Fibroblast of villous mesenchyme (primary cell): ENCODE measurements at regions not wholly inside any gene's neighbourhood (a gene's known extent, or its start where the extent isn't known, plus 50 kb on each side); places are given as distances from the start of the nearest gene placed in this dataset.
"Not testable (repeated sequence)": the region's sequence is repeated elsewhere in the genome, so short reads cannot be mapped to it uniquely, and the experiment has no call there.

Source experiments
- DNase-seq: peaks from one replicate; pipeline ENCODE4 v3.0.0-alpha.2; 2010; ENCODE audit warnings: low read depth
- H3K4me3 ChIP-seq: 2 replicates; pipeline ENCODE4 v1.5.1; 2011; ENCODE audit warnings: low read depth, mild to moderate bottlenecking, low read length
- CTCF ChIP-seq: IDR thresholded peaks from 2 replicates; pipeline ENCODE4 v1.5.1; 2012; ENCODE audit warnings: low read depth, mild to moderate bottlenecking, low read length; ENCODE audit not compliant: insufficient read depth

DNA sequence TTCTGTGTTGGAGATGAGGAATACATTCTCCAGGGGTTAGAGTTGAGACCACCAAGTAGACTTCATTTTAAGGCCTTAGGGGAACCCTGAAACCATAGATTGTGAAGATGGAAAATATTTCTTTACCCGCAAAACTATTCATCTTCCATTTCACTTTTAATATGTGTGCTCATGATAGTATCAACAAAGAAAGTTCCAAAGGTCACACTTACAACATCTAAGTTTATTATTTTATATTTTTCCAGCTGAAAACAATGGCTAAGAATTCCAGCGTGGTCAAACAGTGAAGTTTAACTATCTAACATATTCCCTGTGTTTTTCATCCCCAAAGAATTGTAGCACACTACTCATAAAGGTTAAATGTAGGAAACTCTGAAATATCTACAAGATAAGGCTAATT, 214.5 kb upstream of the GIMD1 start:
- H3K4me3 ChIP-seq, result no peak overlapping the region
- DNase-seq, result no peak
- TF ChIP-seq CTCF, result no peak

DNA sequence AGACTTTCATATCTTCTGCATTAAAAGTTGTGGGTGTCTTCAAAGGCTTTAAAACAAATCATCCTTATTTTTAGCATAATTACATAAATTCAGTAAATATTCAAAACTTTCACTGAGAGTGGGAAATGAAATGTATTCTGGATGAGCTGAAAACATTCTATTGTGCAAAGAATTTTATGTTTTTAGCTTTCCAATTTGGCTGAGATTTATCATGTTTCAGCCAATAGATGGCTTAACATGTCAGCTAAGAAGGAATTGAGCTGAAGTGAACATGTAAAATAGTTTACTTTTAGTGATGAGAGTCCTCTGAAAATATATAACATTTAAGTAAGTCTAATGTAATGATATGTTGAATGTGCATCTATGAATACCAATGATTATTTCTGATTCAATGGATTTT, 213.5 kb upstream of the GIMD1 start:
- DNase-seq, result no peak
- no peak for TF ChIP-seq CTCF
- H3K4me3 ChIP-seq, result no peak overlapping the region

DNA sequence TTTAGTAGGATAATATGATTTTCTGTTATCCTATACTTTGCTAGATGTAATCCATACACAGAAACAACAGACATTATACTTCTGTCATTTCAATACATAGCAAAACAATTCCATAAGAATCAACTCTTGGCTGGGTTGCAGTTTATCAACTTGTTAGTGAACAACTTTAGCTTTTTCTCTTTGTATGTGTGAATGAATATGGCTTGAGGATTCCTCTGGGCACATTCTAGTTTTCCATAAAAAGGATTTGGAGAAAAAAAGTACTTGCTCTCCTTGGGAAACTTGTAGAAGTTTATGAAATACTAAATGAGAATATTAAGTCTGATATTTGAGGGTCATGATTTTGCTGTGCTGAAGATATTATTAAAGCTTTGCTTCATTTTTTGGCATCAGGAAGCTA, 210.7 kb upstream of the GIMD1 start:
- DNase-seq, result no peak
- TF ChIP-seq CTCF, result no peak
- no peak overlapping the region for H3K4me3 ChIP-seq

GRCh38 chr4:106569146-106570031, 200.8 kb upstream of the GIMD1 start:
- TF ChIP-seq CTCF, result no peak
- DNase-seq, result peak; percentile 40
- no peak overlapping the region for H3K4me3 ChIP-seq

- no peak for DNase-seq
- TF ChIP-seq CTCF, result no peak
- H3K4me3 ChIP-seq, result no peak overlapping the region
Observed at GRCh38 chr4:106565727-106566126, 197.1 kb upstream of the GIMD1 start.

DNA sequence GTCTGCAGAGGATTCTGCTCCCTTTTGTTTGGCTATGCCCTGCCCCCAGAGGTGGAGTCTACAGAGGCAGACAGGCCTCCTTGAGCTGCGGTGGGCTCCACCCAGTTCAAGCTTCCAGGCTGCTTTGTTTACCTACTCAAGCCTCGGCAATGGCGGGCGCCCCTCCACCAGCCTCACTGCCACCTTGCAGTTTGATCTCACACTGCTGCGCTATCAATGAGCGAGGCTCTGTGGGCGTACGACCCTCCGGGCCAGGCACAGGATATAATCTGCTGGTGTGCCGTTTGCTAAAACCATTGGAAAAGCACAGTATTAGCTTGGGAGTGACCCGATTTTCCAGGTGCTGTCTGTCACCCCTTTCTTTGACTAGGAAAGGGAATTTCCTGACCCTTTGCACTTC, 195.1 kb upstream of the GIMD1 start:
- DNase-seq, H3K4me3 ChIP-seq: not testable (repeated sequence)

DNA sequence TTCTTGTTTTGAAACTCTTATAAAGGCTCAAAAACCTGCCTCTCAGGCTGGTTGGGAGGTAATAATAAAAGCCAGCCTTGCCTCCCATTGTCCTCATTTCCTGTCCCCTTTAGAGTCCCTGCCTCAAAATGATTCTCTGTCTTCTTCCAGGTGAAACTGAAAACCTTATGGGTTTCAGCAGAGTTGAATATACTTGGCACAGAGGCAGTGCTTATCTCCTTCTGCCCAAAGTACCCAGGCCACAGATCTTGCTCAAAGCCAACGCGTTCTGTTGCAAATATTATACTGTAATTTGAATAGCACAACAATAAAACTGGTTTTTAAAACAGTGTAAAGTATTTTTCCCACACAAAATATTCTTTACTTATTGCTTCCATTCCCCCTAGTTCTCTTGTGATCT, 183.1 kb upstream of the GIMD1 start:
- DNase-seq, result no peak
- H3K4me3 ChIP-seq, result no peak overlapping the region
- no peak for TF ChIP-seq CTCF
